K562 (cell line): ENCODE measurements at regions not wholly inside any gene's neighbourhood (a gene's known extent, or its start where the extent isn't known, plus 50 kb on each side); places are given as distances from the start of the nearest gene placed in this dataset.

Experiments used
- CHD7 ChIP-seq: fragments of 200-600 bp; sonication (generic); IDR thresholded peaks from one replicate; pipeline ENCODE4 v1.6.1; 2012; ENCODE audit warnings: mild to moderate bottlenecking, low read depth, low read length, inconsistent platforms
- SUPT5H ChIP-seq: fragments of 450-650 bp; IDR thresholded peaks from 2 replicates; pipeline ENCODE4 v1.6.1; 2016
- TFE3 ChIP-seq: fragments of 450-650 bp; formaldehyde crosslinking; IDR thresholded peaks from 2 replicates; pipeline ENCODE4 v1.4.0; 2020; ENCODE audit warnings: mild to moderate bottlenecking, mixed read lengths
- XRCC4 ChIP-seq: IDR thresholded peaks from one replicate; pipeline ENCODE4 v1.6.1; 2011; ENCODE audit not compliant: insufficient read depth, insufficient read length; ENCODE audit errors: extremely low read depth
- ZNF263 ChIP-seq: sonication (generic); formaldehyde crosslinking; IDR thresholded peaks from 2 replicates; pipeline ENCODE4 v1.8.0; 2022; ENCODE audit warnings: mild to moderate bottlenecking, missing genetic modification reagents, borderline replicate concordance
- ZNF280B ChIP-seq: fragments of 250-450 bp; sonication (Bioruptor Pico); IDR thresholded peaks from 2 replicates; pipeline ENCODE4 v1.5.1; 2021; ENCODE audit warnings: mild to moderate bottlenecking
- ZNF3 ChIP-seq: fragments of 250-450 bp; sonication (Bioruptor Pico); IDR thresholded peaks from 2 replicates; pipeline ENCODE4 v1.5.0; 2021; ENCODE audit warnings: mild to moderate bottlenecking, moderate library complexity

GRCh38 chr22:49099496-49100124 is 728.1 kb downstream of the BRD1 start (continued):
- no peak for TF ChIP-seq CHD7
- TF ChIP-seq TFE3 (CRISPR knock-in tag) = no peak
- no peak for TF ChIP-seq ZNF3 (CRISPR knock-in tag)
- no peak for TF ChIP-seq ZNF263 (CRISPR knock-in tag)
- TF ChIP-seq SUPT5H = no peak
- TF ChIP-seq XRCC4 = no peak
- no peak for TF ChIP-seq ZNF280B (CRISPR knock-in tag)
- TF ChIP-seq, all 486 proteins: peak for 0
